HEK293 (cell line): ENCODE measurements at regions not wholly inside any gene's neighbourhood (a gene's known extent, or its start where the extent isn't known, plus 50 kb on each side); places are given as distances from the start of the nearest gene placed in this dataset.

ENCODE experiments used
- CTCF ChIA-PET: fragments of 350-600 bp; formaldehyde crosslinking; extraction: SDS; loops from one replicate; lab custom pipeline; 2021; ENCODE audit warnings: antibody characterized with exemption; lab: Yijun Ruan, JAX
- POLR2A ChIA-PET: fragments of 300-600 bp; formaldehyde crosslinking; extraction: SDS; loops from one replicate; lab custom pipeline; 2020; ENCODE audit warnings: antibody characterized with exemption, inconsistent platforms; lab: Yijun Ruan, JAX
- H3K27ac ChIP-seq: fragments of 200-500 bp; sonication (Bioruptor generic); 2 replicates; pipeline ENCODE4 v1.5.1; 2014; ENCODE audit warnings: low read depth, low read length, control low read depth, inconsistent platforms; ENCODE audit errors: extremely low read depth
- H3K36me3 ChIP-seq, 2 experiments: fragments of 200-500 bp in 1 of 2; sonication (Bioruptor generic) in 1 of 2; 1 replicate in 1 of 2; 2 replicates in 1 of 2; pipeline ENCODE4 v1.5.1; 2014 to 2017; ENCODE audit warnings: inconsistent platforms in 2 of 2, low read length in 2 of 2; ENCODE audit not compliant: control insufficient read depth in 2 of 2, insufficient read depth in 1 of 2
- H3K4me1 ChIP-seq: fragments of 200-500 bp; sonication (Bioruptor generic); 2 replicates; pipeline ENCODE4 v1.5.1; 2014; ENCODE audit warnings: mild to moderate bottlenecking, low read length, inconsistent platforms; ENCODE audit not compliant: control insufficient read depth, insufficient read depth
- H3K4me3 ChIP-seq: 2 replicates; pipeline ENCODE4 v1.5.1; 2011; ENCODE audit warnings: low read depth, mild to moderate bottlenecking, control low read depth, low read length, moderate library complexity
- H3K9me3 ChIP-seq: fragments of 200-500 bp; sonication (Bioruptor generic); 2 replicates; pipeline ENCODE4 v1.5.1; 2014; ENCODE audit warnings: low read depth, low read length, inconsistent platforms; ENCODE audit not compliant: control insufficient read depth, insufficient read depth
- BCL11A ChIP-seq: fragments of 450-650 bp; formaldehyde crosslinking; IDR thresholded peaks from 2 replicates; pipeline ENCODE4 v1.5.1; 2016; ENCODE audit warnings: low read depth, missing biosample characterization, missing genetic modification characterization
- FEZF1 ChIP-seq: fragments of 450-650 bp; formaldehyde crosslinking; IDR thresholded peaks from 2 replicates; pipeline ENCODE4 v1.5.1; 2016; ENCODE audit warnings: missing biosample characterization, missing genetic modification characterization
- OVOL3 ChIP-seq: fragments of 450-650 bp; formaldehyde crosslinking; IDR thresholded peaks from 2 replicates; pipeline ENCODE4 v1.5.1; 2016; ENCODE audit warnings: missing biosample characterization, missing genetic modification characterization
- TRIM28 ChIP-seq: IDR thresholded peaks from 2 replicates; pipeline ENCODE4 v1.6.1; 2011; ENCODE audit warnings: low read length, control low read depth, borderline replicate concordance
- ZBTB17 ChIP-seq: fragments of 450-650 bp; formaldehyde crosslinking; IDR thresholded peaks from 2 replicates; pipeline ENCODE4 v1.5.1; 2016; ENCODE audit warnings: missing biosample characterization, missing genetic modification characterization
- ZFP41 ChIP-seq: fragments of 450-650 bp; formaldehyde crosslinking; IDR thresholded peaks from 2 replicates; pipeline ENCODE4 v1.5.1; 2016; ENCODE audit warnings: missing biosample characterization, missing genetic modification characterization, borderline replicate concordance
- ZNF114 ChIP-seq: fragments of 450-650 bp; formaldehyde crosslinking; IDR thresholded peaks from 2 replicates; pipeline ENCODE4 v1.5.0; 2017; ENCODE audit warnings: missing biosample characterization, missing genetic modification characterization
- ZNF140 ChIP-seq: fragments of 450-650 bp; formaldehyde crosslinking; IDR thresholded peaks from 2 replicates; pipeline ENCODE4 v1.5.1; 2016; ENCODE audit warnings: missing biosample characterization, missing genetic modification characterization
- ZNF501 ChIP-seq: fragments of 450-650 bp; formaldehyde crosslinking; IDR thresholded peaks from 2 replicates; pipeline ENCODE4 v1.5.1; 2016; ENCODE audit warnings: missing biosample characterization, missing genetic modification characterization
- ZNF585B ChIP-seq: fragments of 450-650 bp; formaldehyde crosslinking; IDR thresholded peaks from 2 replicates; pipeline ENCODE4 v1.5.1; 2016; ENCODE audit warnings: missing biosample characterization, missing genetic modification characterization
- ZNF660 ChIP-seq: fragments of 450-650 bp; IDR thresholded peaks from 2 replicates; pipeline ENCODE4 v1.5.1; 2018; ENCODE audit warnings: missing biosample characterization, mild to moderate bottlenecking, missing genetic modification characterization
- ZNF843 ChIP-seq: fragments of 450-650 bp; formaldehyde crosslinking; IDR thresholded peaks from 2 replicates; pipeline ENCODE4 v1.5.1; 2016; ENCODE audit warnings: missing biosample characterization, missing genetic modification characterization
- TF ChIP-seq, protein P1 (sequence below): fragments of 450-650 bp; IDR thresholded peaks from 2 replicates; pipeline ENCODE4 v1.5.1; 2018; ENCODE audit warnings: missing biosample characterization, mild to moderate bottlenecking, missing genetic modification characterization
- TF ChIP-seq, protein P2 (sequence below): fragments of 450-650 bp; formaldehyde crosslinking; IDR thresholded peaks from 2 replicates; pipeline ENCODE4 v1.5.0; 2017; ENCODE audit warnings: missing biosample characterization, missing genetic modification characterization, borderline replicate concordance
- TF ChIP-seq, protein P3 (sequence below): fragments of 450-650 bp; formaldehyde crosslinking; IDR thresholded peaks from 2 replicates; pipeline ENCODE4 v1.5.1; 2017; ENCODE audit warnings: missing biosample characterization, missing genetic modification characterization
- TF ChIP-seq, protein P4 (sequence below): fragments of 450-650 bp; formaldehyde crosslinking; IDR thresholded peaks from 2 replicates; pipeline ENCODE4 v1.5.1; 2016; ENCODE audit warnings: missing biosample characterization, missing genetic modification characterization

DNA sequence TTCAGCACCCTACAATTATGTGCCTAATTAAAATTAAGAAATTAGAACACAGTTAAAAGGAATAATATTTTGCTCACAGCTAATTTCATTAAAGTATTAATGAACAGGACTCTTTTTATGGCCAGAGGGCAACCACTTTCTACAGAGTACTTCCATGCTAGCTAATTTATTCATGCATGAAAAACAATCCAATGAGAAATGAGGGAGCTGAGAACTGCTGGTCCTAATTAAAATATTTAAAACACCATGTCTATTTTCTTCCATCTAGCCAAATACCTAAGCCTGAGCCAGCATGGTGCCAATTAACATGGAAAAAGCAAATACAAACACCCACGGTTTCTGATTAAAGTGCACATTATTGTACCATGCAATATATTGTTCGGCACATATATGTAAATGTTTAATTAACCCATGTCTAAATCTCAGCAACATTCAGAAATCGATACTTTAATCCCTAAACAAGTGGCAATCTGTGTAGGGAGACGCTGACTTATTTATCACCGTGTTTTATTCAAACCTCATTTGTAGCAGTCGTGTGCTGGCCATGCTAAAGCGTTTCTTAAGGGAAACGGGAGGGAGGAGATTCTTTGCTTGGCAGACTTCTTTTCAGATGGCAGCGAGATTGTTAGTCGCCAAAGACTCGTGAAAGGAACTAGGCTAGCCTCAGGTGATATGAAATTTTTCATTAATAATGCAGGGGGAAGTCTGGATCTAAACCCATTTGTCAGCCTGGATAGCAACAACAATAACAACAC, 193.5 kb downstream of the ANXA2 start (continued):
- TF ChIP-seq ZNF843 = no peak
- TF ChIP-seq ZFP41 = no peak
- no peak for TF ChIP-seq ZNF585B
- TF ChIP-seq ZNF501 (tag by site-specific recombination) = no peak
- TF ChIP-seq BCL11A = no peak
- no peak for TF ChIP-seq ZNF140 (tag by site-specific recombination)
- TF ChIP-seq, all 188 proteins: peak for 0

DNA sequence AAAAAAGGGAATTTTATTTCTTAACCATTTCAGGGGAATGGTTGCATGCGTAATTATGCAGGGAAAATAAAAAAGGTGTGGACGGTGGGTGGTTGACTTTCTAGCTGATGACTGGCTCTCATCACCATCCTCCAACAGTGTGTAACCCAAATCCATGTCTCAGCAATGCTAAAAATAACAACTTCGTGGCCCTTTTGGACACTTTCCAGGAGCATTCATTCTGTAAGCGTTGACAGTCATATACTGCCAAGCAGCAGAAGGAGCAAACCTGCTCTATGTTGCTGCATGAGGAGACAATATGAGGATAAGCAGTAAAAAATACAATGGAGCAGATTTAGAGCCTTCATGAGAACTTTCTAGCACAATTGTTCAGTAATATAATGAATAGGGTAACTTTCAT, 189.1 kb downstream of the ANXA2 start:
- no peak overlapping the region for H3K4me3 ChIP-seq
- no peaks in the 10 kb centered on the region for H3K36me3 ChIP-seq
- H3K27ac ChIP-seq = no peak overlapping the region
- no peaks in the 10 kb centered on the region for H3K9me3 ChIP-seq
- POLR2A ChIA-PET = no interaction called here
- CTCF ChIA-PET = interaction anchor here (0.8 to 1.1 kb wide), 3 partner anchors 50 to 292 kb away, joined by 3 to 4 read pairs (median 4); no protein-coding TSS in a partner anchor
- no peaks in the 10 kb centered on the region for H3K4me1 ChIP-seq
- no peak for TF ChIP-seq OVOL3
- TF ChIP-seq, protein P1, sequence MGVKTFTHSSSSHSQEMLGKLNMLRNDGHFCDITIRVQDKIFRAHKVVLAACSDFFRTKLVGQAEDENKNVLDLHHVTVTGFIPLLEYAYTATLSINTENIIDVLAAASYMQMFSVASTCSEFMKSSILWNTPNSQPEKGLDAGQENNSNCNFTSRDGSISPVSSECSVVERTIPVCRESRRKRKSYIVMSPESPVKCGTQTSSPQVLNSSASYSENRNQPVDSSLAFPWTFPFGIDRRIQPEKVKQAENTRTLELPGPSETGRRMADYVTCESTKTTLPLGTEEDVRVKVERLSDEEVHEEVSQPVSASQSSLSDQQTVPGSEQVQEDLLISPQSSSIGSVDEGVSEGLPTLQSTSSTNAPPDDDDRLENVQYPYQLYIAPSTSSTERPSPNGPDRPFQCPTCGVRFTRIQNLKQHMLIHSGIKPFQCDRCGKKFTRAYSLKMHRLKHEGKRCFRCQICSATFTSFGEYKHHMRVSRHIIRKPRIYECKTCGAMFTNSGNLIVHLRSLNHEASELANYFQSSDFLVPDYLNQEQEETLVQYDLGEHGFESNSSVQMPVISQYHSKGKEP (tag by site-specific recombination) = peak; percentile 77
- no peak for TF ChIP-seq TRIM28
- TF ChIP-seq, protein P2, sequence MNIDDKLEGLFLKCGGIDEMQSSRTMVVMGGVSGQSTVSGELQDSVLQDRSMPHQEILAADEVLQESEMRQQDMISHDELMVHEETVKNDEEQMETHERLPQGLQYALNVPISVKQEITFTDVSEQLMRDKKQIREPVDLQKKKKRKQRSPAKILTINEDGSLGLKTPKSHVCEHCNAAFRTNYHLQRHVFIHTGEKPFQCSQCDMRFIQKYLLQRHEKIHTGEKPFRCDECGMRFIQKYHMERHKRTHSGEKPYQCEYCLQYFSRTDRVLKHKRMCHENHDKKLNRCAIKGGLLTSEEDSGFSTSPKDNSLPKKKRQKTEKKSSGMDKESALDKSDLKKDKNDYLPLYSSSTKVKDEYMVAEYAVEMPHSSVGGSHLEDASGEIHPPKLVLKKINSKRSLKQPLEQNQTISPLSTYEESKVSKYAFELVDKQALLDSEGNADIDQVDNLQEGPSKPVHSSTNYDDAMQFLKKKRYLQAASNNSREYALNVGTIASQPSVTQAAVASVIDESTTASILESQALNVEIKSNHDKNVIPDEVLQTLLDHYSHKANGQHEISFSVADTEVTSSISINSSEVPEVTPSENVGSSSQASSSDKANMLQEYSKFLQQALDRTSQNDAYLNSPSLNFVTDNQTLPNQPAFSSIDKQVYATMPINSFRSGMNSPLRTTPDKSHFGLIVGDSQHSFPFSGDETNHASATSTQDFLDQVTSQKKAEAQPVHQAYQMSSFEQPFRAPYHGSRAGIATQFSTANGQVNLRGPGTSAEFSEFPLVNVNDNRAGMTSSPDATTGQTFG (tag by site-specific recombination) = no peak
- peak; percentile 48; the same call in 1 of the 2 replicates for TF ChIP-seq ZNF660
- peak; percentile 66 for TF ChIP-seq FEZF1
- TF ChIP-seq, protein P3, sequence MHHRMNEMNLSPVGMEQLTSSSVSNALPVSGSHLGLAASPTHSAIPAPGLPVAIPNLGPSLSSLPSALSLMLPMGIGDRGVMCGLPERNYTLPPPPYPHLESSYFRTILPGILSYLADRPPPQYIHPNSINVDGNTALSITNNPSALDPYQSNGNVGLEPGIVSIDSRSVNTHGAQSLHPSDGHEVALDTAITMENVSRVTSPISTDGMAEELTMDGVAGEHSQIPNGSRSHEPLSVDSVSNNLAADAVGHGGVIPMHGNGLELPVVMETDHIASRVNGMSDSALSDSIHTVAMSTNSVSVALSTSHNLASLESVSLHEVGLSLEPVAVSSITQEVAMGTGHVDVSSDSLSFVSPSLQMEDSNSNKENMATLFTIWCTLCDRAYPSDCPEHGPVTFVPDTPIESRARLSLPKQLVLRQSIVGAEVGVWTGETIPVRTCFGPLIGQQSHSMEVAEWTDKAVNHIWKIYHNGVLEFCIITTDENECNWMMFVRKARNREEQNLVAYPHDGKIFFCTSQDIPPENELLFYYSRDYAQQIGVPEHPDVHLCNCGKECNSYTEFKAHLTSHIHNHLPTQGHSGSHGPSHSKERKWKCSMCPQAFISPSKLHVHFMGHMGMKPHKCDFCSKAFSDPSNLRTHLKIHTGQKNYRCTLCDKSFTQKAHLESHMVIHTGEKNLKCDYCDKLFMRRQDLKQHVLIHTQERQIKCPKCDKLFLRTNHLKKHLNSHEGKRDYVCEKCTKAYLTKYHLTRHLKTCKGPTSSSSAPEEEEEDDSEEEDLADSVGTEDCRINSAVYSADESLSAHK (tag by site-specific recombination) = no peak
- TF ChIP-seq ZNF843 = 0 out of 2 replicates have a peak, but pooled peaks have one; percentile 13
- no peak for TF ChIP-seq ZNF114
- TF ChIP-seq, protein P4, sequence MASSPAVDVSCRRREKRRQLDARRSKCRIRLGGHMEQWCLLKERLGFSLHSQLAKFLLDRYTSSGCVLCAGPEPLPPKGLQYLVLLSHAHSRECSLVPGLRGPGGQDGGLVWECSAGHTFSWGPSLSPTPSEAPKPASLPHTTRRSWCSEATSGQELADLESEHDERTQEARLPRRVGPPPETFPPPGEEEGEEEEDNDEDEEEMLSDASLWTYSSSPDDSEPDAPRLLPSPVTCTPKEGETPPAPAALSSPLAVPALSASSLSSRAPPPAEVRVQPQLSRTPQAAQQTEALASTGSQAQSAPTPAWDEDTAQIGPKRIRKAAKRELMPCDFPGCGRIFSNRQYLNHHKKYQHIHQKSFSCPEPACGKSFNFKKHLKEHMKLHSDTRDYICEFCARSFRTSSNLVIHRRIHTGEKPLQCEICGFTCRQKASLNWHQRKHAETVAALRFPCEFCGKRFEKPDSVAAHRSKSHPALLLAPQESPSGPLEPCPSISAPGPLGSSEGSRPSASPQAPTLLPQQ = peak; percentile 17; the same call in 1 of the 2 replicates
- TF ChIP-seq ZBTB17 (tag by site-specific recombination) = peak; percentile 38; the same call in 1 of the 2 replicates
